Epidermal melanocyte (primary cell): ENCODE measurements at regions not wholly inside any gene's neighbourhood (a gene's known extent, or its start where the extent isn't known, plus 50 kb on each side); places are given as distances from the start of the nearest gene placed in this dataset.
"Not testable (repeated sequence)": the region's sequence is repeated elsewhere in the genome, so short reads cannot be mapped to it uniquely, and the experiment has no call there.

Experiments used
- DNase-seq: peaks from one replicate; pipeline ENCODE4 v3.0.0; 2011; ENCODE audit warnings: low spot score; ENCODE audit not compliant: insufficient read length

DNA sequence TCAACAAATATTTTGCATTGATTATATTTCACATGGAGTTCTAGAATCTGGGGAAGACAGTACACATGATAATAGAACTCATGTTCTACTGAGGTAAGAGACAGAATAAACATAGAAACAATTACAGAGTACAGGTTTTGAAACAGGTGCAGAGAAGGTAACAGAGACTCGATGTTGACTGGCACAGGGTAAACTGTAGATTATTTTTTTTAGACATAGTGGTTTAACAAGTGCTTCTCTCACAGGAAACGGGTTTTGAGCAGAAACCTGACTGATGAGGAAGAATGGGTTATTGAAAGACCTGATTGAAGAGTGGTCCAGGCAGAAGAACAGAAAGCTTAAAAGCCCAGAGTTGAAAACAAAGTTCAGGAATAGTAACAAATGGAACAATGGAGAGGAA is 1002.5 kb upstream of the FAM98A start:
- no peak for DNase-seq

DNA sequence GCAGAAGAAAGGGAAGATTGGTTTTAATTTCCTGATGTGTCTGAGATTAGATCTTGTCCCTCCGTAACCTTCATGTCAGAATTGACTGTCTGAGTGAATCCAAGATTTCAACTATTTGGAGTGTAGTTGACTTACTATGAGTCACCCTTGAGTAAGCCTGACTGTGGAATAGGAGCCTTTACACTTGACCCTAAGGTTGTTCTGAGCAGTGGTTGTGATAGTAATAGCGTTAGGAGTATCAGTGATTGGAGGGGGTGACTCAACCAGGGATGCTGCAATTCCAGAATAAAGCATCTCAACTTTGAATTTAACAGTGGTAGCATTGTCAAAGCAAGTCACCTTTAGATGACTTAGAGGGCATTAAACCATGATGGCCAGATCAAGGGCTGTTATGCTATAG is 979.5 kb upstream of the FAM98A start:
- DNase-seq: no peak

DNA sequence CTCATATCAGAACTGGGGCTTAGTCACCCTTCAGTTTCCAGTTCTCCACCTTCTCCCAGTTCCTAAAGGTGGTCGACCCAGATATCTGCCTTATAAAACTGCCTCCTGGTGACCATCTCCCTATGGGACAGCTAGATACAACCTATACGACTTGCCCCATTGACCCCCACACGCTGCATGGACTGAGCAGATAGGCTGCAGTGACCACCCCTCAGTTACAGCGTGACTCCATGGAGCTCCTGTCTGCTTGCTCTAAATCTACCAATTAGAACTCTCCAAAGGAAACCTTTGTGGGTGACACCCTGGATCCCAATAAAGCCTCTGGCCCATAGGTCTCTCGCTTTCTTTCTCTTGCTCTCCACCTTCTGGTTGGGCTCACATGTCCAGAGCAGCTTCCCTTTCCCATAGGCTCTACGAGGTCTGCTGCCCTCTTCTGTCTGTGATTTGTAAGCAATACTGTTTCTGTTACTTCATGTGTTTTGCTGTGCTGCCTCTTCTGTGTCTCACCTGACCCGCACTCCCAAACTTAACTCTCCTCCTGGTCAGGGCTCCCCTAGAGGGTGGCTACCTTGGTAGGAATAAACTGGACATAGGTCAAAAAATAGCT is 971.3 kb upstream of the FAM98A start:
- DNase-seq: no peak

DNA sequence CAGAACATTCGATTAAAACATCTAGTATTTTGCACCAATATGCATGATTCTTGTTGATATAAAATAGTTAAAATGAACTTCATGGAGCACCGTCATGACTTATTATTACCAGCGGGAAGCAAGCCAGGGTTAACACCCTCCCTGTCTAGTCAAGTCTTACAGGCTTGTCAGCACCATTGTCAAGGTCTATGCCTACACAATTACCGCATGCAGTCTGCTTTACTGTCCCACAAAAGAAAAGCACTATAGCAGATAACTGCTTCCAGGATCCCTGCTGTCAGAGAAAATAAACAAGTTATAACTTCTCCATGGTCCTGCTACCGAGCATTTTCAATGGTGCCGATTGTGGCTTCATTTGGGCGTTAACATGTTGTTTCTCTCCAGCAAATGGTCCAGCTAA is 968.0 kb upstream of the FAM98A start:
- DNase-seq: no peak

DNA sequence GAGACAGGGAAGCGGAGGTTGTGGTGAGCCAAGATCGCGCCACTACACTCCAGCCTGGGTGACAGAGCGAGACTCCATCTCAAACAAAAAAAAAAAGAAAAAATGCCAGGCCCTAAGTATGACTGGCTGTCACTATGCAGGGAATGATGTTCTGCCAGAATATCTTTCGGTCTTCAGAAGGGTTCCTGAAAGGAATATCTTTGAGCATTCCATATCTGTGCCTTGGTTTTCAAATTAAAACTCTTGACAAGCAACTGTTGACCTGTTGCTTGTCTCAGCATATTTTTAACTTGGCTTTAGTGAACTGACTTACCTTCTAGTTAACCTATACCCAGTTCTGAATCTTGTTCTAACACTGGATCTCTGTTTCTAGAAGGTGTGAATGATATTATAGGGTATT is 953.2 kb upstream of the FAM98A start:
- no peak for DNase-seq

DNA sequence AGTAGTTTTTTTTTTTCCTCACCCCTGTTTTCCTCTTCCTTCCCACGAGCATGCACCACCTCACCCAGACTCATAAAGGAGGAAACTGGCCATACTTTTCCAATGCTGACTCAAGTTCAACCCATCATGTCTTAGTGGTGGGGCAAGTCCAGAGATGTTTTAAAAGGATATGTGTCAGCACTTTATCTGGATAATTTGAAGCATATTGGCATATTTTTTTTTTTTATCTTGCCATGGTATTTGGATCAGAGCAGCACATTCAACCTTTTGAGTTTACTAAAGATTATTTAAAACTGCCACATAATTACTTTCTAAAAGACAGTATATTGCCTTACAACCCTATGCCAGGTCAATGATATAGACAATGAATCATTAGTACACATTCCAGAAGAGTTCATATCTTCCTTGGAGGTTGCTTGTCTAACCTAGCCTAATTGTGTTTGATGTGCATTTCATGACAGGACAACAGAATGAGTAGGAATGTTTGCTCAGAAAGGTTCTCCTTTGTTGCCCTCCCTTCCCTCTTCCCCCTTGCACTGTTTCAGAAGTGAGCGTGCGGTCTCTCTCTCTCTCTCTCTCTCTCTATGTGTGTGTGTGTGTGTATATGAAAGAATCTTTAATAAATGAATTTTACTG is 950.7 kb upstream of the FAM98A start:
- DNase-seq: no peak

DNA sequence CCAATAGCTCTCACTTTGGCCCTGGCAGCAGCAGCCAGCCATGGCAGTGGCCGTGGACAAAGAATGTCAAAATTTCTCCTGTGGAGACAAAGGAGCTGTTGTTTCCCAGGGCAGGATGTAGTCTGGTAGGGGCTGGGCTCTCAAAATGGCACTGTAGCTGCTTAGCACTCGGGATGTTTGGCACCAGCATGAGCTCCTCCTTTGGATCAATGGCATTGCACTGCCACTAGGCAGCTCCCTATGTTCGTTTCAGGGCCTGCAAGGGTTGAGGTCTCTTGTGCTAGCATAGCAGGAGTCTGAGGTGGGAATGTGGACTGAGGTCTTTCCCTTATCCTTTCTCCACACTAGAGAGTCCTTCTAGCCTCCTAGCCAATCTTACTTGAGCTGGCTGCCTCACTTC is 948.8 kb upstream of the FAM98A start:
- DNase-seq: no peak

DNA sequence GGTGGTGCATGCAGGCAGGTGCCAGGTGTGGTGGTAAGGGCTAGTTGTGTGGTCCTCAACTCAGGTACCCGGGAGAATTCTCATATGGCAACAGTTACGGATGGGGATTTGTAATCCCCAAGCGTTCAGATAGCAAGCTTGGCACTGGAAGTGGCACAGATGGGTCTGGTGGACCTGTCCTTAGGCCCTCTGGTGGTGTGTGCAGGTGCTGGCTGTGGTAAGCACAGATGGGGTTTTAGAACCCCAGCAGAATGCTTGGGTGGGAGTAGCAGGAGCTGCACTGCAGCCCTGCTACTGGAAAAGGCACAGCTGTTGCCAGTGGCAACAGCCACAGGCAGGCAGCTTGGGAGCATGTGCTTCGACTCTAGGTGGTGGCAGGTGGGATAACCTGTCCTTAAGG is 948.2 kb upstream of the FAM98A start:
- DNase-seq: no peak

DNA sequence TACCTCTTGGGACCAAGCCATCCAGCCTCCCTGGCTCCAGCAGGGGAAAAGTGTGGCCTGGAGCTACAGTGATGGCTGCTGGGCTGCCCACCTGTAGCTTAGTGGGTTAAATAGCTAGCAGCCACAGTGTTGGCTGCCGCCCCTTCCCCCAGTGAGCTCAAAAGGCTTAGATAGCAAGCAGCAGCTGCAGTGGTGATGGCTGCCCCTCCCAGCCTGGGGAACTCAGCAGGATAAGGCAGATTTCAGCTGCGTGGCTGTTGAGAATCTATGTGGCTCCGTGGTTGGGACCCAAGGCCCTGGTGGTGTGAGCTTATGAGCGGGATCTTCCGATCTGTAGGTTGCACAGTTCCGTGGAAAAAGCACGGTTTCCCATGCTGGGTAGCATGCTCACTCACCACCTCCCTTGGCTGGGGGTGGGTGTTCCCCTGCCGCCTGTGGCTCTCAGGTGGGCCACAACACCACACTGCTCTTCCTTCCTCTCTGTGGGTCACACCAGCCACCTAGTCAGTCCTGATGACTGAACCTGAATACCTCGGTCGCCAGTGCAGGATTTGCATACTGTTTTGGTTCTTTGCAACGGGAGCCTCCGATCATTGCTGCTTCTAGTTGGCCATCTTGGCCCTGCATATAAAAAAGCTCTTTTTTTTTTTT is 946.5 kb upstream of the FAM98A start:
- no peak for DNase-seq

DNA sequence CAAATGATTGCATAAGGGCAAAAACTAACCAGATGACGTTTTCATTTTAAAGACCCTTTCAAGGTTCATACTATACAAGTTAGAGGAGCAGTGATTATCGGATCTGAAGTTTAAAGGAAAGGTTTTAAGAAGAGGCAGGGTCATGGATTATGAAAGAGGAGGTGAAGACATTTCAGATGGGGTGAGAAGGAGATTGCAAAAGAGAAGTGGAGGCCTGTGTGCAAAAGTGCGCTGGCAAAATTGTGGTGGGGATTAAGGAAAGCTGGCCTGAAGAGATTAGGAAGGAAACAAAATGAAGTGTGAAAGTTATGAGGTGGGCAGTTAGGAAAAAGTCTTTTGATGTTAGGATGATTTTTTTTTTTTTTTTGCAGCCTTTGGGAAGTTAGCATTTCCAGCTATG is 935.7 kb upstream of the FAM98A start:
- DNase-seq: no peak

DNA sequence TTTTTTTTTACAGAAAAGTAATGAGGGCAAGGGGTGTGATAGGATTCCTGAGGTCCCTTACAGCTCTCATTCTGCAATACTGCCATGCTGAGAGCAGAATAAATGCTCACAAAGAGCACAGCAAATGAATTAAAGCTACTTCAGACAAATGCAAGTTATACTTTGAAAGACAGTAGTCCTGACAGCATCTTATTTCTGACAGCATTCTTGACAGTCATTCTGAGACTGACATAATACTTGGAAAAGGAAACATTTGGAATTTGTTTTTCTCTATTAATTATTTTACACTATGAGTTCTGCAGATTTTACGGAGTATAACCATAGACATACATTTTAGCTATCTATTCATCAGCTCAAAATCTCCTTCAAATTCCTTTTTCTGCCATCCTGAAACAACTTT is 935.2 kb upstream of the FAM98A start:
- no peak for DNase-seq

DNA sequence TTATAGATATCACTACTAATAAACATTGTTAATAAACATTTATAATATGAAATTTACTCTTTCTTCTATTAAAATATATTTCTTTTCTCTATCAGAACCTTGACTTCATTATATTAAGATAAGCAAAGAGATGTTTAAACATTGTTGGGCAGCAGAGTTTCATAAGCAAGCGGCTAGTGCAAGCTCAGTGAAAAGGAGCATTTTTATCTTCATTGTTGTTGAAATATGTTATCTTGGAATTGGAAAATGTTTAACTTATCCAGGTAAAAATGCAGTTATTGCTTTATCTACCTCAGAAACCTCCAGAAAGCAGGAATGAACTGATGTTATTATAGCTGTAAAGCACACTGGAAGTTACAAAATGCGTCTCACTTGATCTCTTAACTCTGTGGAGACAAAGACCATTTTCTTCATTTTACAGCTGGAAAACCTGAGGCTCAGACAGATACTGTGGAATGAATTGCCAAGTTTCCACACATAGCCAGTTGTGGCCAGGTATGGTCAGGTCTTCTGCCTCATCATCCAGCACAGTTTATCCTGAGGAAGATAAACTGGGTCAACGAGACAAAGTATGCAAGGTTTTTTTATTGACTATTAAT is 934.6 kb upstream of the FAM98A start:
- no peak for DNase-seq

DNA sequence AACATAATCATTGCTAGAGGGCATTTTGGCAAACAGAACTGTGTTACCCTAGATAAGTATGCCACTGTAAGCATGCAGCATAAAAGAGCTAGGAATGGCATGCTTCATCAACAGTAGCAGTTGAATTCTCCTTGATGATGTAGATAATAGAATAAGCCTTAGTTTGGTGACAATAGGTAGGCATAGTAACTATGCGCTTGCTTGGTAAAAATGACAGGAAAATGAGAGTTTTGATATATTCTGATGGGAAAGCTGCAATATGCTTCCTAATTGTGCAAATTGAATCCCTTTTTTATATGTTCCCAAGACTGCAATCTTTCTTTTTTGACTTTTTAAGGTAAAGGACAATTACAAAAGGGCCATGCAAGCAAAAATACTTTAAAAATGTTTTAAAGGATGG is 930.9 kb upstream of the FAM98A start:
- DNase-seq: no peak

DNA sequence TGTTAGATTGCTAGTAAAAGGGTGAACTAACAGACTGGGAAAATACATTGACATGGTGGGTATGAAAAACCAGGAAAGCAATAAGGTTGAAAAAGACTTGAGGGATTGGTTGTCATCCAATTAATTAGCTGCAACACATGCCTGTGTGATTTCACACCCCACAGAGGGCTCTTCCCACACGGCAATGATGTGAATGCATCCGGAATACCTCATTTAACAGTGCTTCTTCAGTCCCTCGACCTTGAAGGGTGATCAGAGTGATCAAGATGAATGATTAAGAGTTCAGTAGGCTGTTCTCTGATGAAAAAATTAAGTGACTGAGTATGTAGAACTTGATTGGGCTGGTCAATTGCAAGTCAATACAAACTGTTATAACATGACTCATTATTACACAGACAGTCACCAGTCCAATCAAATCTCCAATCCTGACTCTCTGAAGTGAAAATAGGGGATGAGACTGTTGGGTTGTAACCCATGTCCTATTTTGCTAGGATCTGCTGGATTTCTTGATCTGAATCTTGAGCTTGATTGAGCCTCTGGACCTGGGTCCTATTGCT is 924.9 kb upstream of the FAM98A start:
- no peak for DNase-seq

DNA sequence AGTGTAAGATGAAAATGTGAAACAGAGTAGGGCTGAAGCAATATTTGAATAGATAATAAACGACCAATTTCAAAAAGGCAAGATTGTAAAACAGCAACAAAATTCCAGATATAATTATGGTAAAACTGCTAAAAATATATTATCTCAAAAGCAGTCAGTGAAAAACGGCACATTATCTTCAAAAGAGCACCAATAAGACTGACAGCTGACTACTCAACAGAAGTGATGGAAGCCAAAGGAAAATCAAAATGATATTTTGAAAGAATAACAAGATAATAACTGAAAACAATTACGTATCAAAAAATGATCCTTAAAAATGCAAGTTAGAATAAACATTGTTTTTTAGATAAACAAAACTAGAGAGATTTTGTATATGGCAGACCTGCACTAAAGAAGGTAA is 920.6 kb upstream of the FAM98A start:
- no peak for DNase-seq

DNA sequence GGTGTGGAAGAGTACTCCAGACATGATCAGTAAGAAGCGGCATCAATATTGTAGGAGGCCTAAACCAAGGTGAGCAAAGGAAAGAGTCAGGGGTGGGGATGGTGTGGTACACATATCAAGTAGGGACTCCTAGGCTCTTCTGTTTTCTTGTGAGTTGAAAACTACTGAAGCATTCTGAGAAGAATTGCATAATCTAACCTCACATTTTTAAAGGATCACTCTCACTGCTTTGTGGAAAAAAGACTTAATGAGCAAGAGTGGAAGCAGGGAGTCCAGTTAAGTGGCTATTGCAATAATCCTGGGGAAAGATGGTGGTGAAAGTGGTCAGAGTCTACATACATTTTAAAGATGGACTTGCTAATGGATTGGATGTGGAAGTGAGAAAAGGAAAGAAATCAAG is 899.5 kb upstream of the FAM98A start:
- no peak for DNase-seq

DNA sequence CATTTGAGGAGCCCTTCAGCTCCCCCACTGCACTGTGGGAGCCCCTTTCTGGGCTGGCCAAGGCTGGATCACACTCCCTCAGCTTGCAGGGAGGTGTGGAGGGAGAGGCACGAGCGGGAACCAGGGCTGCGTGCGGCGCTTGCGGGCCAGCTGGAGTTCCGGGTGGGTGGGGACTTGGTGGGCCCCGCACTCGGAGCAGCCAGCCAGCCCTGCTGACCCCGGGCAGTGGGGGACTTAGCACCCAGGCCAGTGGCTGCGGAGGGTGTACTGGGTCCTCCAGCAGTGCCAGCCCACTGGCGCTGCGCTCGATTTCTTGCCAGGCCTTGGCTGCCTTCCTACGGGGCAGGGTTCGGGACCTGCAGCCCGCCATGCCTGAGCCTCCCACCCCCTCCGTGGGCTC is 895.1 kb upstream of the FAM98A start:
- not testable (repeated sequence) for DNase-seq

DNA sequence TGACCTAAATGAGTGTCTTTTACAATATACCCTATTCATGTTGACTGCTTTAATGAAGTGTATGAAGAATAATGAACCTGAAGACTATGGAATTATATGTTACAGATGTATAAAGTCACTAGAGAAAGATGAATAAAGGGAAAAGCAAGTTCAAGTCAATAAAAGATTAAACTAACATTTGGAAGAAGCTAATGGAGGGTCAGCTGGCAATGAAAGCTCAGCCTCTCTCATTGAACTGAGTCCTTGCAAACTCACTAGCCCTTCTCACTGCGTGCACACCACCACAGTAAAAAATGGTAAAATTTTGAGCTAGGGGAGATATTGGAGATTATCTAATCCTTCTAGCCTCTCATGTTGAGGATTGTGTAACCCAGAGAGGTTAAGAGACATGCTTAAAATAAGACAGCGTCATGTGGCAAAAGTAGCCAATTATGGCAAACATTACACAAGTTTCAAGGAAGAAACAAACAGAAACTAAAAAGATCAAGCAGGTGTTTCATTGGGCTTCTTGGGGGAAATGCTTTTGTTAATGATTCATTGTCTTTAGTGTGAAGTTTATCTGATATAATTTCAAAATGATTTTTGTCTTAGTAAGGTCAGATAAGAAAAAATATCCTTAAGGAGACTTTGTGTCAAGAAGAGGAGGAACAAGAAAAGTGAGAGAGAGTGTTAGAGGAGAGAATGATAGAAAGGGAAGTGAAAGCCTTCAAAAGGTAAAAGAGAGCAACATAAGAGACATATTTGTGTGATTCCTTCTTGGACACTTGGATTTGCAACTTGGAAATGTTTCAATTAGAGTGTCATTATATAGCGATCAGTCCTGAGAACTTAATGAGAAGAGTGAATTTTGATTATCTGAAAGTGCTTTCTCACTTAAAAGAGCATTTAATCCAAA is 893.7 kb upstream of the FAM98A start:
- DNase-seq: no peak

DNA sequence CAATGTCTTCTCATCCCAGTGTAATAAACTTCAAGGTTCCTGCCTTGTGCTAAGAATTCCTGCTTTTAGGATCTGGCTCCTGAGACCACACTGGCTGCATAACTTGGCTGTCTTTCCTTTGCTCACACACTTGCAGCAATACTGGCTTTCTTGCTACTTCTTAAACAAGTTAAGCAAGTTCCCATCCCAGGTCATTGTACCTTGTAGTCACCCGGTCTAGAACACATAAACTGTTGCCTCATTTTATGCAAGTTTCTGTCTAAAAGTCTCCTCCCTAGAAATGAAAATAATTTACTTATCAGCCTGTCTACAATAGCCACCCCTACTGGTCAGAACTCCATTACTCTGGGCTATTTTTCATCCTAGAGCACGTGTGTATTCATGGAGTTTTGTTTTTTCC is 887.9 kb upstream of the FAM98A start:
- DNase-seq: no peak

DNA sequence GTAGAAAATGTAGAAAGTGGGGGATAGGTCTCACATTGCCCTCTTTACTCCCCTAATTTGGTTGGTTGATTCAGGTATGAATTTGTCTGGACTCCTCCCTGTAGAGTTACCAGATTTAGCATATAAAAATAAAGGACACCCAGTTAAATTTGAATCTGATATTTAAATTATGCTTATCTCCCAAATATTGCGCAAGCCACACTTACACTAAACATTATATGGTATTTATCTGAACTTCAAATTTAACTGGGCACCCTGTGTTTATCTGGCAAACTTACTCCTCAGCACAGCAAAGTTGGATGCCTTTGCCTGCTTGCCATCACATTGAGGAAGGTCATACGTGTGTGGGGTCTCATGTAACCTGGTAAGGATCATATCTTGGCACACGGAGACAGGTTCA is 882.4 kb upstream of the FAM98A start:
- DNase-seq: no peak

DNA sequence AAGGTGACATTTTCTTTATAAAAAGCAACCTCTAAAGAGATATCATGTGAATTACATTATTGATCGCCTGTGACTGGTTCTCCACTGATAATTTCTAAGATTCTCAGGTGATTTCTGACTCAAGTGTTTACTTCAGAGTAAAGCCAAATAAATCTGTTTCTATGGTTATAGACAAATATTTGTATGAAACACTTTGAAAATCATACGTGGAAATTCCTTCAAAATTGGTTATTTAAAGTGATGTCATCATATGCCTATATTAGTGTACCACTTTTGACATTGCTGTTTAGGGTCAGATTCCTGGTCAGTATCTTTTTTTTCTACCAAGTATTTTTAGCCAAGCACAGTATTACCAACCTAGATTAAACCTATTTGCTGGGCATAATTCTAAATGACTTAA is 881.3 kb upstream of the FAM98A start:
- DNase-seq: no peak
